NCI-H1436 treated with DMSO at 0.1 percent for 48 hours (cell line): ENCODE measurements at regions not wholly inside any gene's neighbourhood (a gene's known extent, or its start where the extent isn't known, plus 50 kb on each side); places are given as distances from the start of the nearest gene placed in this dataset.

Experiments
- DNase-seq: peaks from one replicate; lab custom pipeline; 2025; lab: John Stamatoyannopoulos, UW

DNA sequence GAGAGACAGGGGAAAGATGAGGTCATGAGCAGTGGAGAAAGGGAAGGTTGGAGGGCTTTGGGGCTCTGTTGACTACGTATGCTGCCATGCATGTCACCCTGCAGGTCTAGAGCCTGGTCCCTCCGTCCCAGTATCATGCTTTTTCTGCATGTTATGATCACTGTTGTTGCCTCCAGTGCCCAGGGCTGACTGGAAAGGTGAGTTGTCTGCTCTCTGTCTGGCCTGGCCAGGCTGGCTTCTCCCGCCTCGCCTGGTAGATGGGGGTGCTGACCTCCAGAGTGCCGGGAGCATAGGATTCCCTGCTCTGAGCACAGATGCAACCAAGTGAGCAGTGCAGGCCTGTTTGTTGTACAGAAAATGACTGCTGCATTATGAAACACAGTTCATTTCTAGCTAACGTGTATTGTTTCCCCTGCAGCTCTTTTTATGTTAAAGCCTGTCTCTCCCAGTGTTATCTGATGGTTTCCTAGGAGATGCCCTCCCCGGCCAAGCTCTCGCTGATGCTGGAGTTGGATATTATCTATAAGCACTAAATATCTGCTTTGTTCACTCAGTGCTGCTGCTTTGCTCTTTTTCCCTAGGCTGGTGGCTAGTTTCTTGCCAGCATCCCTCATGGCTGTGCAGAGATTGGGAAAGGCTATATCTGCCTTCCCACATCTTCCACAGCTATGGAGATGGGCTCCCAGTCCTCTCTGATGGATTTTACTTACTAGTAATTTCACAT lies 158.2 kb downstream of the TDRD15 start:
- DNase-seq: no peak

DNA sequence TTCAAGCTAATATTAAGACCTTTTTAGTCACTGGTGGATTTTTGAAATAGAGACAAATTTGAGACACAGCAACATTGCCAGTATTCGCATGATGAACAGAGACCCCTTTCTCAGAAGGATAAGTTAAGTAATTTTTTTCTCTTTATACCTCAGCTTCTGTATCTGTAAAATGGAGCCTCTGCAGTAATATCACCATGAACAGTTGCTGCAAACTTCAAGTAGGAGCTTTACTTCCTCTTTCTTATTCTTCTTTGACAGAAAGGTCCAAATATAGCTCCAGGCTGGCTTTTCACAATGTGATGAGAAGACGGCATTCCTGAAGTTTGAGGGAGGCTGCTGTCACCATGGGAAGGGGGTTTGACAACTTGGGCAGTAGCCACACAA lies 158.7 kb downstream of the TDRD15 start:
- no peak for DNase-seq

DNA sequence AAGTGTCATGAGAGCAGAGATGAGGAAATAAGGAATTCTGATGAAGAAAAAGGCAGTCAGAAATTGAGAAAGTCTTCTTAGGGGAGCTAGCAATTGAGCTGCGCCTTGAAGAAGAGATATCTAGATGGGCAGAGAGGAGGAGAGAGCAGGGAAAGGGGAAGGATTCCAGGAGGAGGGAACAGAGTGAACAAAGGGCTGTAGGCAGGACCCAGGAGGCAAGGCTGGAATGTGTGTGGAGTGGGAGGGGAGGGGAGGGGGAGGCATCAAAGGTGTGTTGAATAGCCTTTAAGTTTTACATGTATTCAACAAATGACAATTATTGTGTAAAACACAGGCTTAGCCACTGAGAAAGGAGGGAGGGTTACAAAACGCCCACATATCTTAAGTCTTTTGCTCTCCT lies 164.5 kb downstream of the TDRD15 start:
- DNase-seq: no peak

DNA sequence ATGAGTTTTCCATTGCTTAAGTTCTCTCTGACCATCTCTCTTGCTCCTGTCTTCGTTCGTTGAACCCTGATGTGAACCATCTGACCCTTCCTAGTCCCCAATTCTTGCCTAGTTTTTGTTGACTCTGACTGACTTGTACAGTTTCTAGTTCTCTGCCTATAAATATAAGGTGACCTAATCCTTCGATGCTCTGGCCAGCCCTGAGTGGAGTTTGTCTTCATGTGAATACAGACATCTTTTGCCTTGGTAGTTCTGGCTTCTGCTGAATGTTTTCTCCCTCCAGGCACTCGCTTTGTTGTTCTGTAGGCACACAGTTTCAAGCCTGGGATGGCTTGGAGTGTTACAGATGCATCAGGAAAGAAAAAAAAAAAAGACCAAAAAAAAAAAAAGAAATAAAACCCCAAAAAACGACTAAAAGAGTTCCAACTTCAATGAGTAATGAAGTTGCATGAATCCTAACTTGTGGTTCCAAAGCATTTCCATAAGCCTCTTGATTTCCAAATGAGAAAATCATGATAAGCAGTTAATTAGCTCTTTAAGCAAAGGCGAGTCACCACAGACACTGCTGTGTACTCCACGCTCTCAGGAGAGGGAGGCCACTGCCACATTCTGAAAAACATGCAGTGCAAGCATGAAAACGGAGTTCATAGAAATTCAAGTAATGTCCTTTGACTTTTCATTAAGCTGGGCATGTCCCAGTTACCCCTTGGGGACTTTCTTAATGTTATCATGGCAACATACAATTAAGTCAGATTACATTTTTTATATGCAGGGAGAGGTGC lies 165.2 kb downstream of the TDRD15 start:
- DNase-seq: no peak

DNA sequence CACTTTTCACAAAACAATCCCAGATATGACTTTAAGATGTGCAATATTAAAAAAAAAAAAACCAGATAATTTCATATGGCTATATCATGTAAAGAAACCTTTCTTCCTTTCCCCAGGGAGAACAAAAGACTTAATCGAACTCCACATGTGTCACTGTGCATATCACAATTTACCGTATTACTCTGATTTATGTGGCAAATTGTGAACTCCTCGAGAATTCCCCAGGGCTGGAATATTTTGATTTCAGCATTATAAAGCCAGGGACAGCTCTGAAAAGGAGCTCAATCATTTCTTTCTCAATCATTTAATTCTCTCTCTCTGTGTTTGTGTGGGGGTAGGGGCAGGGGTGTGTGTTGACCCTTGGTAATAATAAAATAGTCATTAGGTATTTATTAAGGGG lies 165.8 kb downstream of the TDRD15 start:
- DNase-seq: no peak

DNA sequence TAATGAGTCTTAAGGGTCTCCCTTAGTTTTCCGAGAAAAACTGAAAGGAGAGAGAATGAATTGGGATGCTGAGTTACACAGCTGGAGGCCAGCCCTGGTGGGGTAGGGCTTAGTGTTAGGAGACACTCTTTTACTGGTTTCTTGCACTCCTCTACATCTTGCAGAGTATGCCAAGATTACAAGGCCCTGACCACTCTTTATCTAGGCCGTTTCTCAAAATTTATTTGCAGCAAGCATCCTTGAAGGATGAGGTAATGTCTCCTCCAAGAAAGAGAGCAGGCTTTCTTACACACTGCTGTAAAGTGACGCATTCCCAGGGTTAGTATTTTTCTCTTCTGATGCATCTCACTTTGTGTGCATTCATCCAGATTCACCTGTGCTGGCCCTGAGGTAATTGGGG lies 166.2 kb downstream of the TDRD15 start:
- DNase-seq: no peak

DNA sequence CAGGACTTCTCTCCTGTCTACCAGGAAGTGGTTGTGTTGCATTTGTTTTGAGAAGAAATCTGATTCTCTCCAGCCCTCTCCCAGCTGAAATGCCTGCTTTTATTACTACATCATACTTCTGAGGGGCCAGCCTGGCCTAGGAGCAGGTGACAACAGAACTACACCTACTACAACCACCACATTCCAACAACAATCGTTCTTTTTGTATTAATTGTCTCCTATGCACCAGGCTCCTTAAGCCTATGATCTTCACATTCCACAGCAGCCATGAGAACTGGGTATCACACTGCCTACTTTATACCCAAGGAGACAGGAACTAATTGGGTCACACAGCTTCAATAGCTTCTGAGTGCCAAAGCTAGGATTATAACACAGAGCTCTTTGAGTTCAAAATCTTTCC lies 167.7 kb downstream of the TDRD15 start:
- no peak for DNase-seq

DNA sequence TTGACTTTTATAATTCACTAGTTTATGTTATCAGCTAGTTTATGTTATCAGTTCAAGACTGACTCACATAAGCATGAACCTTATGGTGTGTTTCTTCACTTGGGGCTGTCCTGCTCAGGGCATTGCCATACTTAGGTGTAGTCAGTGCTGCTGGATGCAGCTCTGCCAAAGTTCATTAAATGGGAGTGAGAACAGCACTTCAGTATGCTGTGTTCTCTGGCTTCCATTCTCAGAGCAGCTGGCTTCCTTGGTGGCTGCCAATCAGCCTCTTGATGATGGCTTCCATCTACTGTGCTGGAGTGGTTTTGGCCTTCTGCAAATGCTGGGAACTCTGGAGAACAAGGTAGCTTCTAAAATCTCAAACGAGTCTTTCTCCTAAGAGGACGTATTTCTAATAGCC lies 170.7 kb downstream of the TDRD15 start:
- DNase-seq: no peak

DNA sequence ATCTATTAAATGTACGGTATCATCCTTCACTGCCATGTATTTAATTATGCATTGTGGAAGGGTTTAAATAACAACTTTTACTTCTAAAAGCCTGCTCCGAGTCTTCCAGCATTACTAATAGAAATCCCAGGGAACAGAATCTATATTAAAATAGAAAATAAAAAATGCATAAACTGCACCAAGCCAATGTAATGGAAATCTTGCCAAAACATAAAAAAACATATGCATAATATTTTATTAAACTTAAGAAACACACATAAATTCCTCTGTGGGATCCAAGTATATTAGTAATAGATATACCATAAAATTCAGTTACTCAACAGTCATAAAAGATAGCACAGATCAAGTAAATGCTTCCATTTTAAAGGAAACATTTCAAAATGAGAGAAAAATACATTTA lies 175.6 kb downstream of the TDRD15 start:
- DNase-seq: no peak

DNA sequence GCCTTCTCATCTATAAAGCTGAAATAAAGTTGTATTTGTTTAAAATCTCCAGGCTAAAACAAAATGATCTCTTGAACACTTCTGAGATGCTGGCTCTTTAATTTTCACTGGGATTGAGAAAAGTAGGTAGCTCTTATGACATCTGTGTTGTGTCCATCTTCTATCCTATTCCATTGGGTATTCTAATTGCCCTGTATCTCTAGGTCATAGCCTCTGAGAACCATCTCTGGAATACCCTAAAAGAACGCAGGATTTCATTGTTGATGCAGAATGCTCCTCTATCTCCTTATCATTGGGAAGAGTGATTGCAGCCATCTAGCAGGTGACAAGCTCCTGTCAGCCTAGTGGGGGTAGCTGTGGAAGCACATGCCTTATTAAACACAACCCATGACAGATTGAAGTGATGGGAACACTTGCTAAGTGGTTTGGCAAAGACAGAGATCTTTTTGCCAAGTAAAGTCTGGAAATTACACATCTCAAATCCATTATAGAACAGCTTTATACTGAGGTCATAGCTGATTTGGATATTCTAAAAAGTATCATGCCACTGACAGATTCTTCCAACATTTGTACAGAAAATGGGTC lies 178.2 kb downstream of the TDRD15 start:
- no peak for DNase-seq

DNA sequence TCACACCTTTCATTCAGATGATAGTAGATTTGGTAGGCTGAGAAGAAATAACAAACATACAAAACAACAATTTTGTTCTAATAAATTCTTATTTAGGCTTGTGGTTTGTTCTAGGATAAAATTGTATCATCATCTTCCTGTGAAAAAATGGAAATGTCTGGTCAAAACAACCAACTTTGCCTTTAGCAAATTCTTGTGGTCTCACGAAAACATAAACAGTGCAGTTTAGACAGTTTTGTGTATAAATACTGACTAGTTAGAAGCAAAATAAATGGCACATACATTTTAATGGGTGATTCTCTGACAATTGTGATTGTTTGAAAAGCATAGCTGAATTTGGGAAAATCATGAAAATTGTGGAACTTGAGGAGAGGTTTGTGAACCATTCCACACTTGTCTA lies 180.1 kb downstream of the TDRD15 start:
- DNase-seq: no peak

DNA sequence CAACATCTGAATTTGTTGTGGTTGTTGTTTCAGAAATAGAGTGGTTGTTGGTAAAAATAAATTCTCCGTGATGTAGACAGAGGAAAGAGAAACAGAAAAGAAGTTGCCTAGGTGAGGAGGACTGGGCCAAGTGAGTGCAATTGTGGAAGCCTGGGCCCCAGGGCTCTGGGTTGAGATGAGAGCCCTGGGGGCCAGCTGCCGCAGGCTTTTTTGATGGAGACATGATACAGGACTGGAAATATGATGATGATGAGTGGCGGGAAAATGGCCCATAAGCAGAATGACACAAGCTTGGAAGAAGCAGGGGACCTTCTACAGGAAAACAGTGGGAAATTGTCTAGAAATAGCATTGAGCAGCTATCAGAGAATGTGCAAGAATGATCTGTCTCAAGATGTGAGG lies 181.8 kb downstream of the TDRD15 start:
- no peak for DNase-seq

DNA sequence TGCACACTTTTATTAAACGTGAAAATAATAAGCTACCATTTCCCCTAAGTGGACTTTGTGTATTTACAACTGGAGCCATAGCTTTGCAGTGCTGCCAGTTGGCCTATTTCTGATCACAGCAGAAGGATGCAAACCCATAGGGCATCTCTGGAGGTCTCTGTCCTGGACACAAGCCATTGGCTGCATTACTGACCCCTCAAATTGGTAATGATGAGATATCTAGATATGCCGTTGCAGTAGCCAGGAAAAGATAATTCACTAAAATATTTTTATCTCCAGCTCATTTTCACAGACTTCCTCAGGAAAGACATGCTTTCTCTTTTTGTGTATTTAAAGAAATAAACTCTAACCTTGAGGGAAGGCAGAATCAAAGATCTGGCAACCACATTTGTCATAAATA lies 182.5 kb downstream of the TDRD15 start:
- no peak for DNase-seq

DNA sequence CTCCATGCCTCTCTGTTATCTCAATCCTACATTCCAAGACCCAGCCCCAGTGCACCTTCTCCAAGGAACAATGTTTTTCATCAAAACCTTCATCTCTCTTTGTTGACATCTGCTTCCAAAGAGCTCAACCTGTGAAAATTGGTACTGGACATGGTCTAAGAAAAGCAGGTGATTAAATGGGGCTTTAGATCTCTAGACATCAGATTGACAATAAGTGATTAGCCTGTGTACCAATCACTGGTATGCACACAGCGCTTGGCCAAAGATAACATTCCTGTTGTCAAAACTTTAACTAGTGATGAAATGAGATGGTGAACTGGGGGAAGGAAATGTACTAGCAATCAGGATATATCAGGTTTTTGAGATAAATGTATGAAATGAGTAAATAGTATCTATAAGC lies 183.3 kb downstream of the TDRD15 start:
- no peak for DNase-seq

DNA sequence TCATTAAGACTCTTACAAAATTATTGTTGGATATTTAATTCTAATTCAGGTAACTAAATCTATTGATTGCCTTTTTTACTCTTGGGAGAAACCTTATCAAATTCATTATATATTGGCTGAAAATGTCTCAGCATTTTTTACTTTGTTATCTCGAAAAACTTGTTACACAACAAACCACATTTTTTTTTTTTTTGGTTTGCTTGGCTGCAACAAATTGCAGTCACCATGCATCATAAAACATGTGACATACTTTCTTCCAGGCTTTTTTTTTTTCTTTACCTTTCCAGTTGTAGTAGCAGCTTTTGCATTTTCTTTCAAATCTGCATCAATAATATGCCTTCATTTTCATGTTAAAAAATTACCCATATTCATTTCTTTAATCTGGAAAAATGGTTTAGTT lies 186.7 kb downstream of the TDRD15 start:
- no peak for DNase-seq

DNA sequence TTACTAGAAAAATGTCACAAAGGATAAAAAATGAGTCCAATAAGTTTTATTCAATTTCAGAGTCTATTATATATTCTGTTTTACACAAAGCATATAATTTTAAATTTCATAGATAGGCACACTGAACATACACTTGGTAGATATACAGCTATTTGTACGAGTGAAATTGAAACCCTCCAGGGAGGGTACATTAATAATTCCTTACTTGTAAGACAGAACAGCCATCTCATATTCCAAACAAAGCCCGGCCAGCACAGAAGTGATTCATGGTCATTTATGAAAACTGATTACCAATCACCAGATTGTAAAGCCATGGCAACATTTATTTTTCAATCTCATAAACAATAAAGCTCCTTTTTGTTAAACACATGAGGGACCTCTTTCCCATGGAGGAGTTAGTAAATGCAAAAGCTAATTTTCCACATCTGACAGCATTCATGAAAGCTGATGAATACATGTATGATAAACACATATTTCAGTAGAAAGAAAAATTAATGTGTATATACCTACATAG lies 190.6 kb downstream of the TDRD15 start:
- DNase-seq: no peak

DNA sequence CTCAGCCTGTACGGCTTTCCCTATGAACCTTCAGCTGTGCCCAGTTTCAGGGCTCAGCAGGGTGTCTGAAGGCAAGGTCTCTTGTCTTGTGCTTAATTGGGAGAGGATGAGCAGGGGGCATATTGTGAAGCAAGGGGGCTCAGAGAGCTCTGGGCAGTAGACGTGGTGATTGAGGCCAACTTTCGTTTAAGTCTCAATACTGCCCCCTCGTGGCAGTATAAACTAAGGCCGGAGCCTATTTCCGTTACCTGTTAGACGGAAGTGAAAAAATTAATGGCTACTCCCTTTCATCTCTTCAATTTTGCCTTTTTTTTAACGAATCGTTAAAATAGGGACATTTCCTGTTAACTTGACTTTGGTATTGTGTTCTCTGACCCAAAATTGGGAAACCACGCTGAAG lies 193.4 kb downstream of the TDRD15 start:
- no peak for DNase-seq

DNA sequence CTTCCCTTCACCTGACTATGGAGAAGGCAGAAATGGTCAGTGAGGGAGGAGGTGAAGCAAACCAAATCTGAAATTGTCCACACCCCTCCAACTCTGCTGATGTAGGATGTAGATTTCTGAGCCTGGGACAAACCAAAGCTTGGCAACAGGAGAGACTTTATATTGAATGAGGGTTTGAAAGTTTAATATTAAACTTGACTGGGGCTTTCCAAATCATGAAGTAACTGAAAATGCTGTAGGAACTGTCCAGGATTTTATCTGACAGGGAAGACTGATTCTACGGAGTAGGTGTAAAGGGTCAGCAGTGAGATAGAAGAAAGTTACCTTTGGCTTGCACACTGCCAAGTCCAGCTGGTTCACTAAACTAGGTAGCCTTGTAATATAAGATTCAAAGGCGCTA lies 194.5 kb downstream of the TDRD15 start:
- no peak for DNase-seq

DNA sequence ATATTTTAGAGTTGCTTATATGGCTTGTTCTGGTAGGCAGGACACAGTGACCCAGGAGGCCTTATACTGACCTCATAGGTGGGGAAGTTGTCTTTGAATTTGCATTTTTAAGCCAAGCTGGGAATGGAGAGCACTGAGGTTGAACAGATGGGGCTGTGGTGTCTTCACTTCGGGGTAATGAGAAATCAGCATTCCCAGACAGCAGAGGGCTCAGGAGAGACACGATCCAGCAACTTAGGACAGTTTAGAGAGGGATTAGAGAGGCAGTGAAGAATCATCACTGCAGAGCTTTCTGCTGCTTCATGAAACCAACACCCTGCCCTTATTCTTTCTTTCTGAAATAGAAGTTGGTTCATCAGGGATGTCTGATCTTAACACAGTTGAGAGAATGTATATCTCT lies 202.4 kb downstream of the TDRD15 start:
- DNase-seq: no peak

DNA sequence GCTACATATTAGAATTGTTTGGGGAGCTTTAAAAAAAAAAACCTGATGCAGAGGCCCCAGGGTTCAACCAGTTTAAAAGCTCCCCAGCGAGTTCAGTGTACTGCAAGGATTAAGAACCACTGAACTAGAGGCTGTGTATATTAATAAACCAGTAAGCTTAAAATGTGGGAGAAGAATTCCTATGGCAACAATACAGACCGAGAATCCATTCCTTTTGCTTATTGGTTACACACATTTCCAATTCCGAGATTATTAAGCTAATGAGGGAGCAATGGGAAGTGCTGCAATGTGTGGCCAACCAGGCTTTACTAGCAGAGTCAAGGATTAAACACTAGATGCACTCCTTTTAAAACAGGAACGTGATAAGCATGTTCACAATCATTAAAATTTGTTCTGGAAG lies 204.4 kb downstream of the TDRD15 start:
- no peak for DNase-seq

DNA sequence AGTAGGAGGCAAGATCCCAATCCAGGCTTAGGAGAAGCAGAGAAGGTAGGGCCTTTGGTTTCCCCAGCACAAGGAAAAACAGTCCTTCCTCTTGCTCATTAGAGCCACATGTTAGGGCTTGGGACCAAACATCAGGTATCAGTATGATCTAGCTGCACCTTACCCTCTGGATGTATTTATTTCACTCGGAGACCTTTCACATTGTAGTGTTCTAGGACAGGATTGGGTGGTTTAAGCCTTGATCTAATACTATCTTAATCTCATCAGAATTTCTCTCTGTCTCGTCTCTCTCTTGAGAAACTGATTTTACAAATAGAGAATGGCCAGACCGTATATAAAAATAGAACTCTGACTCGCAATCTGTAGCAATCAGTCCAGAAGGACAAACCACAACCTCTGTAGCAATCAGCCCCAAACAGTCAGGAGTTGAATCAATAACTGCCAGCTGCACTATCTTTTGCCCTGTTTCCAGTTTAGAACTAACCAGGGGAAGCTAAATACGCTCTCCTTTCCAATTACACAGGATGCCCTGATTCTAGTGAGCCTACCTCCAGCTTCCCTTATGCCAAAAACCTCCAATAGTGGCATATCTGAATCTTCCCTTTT lies 207.1 kb downstream of the TDRD15 start:
- no peak for DNase-seq

DNA sequence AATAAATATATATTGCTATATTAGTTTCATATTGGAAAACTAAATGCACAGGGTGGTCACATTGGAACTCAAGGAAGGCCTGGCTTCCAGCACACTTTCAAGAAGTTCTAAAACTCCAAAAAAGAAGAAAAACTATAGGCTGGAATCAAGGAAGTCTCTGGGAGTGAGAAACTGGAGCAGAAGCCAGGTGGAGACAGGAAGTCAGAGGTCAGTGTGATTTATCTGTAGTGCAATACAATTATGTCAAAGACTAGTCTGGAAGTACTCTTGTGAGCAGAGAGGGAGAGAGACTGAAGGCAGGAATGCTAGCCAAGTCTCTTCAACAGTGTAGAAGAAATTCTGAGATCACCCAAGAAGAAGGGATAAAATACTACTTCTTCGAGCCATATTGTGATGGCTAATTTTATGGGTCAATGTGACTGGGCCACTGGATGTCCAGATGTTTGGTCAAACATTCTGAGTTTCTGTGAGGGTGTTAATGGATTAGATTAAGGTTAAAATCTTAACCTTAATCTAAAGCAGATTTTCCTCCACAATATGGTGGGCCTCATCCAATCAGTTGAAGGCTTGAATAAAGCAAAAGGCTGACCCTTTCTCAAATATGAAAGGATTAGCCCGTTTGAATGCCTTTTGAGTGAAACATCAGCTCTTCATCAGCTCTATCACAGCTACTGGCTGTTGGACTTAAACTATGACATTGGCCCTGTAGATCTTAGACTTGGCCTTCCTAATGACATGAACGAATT lies 208.0 kb downstream of the TDRD15 start:
- no peak for DNase-seq
